Inflammatory macrophage treated with lipopolysaccharide for 1 hour (primary cell): ENCODE measurements at regions not wholly inside any gene's neighbourhood (a gene's known extent, or its start where the extent isn't known, plus 50 kb on each side); places are given as distances from the start of the nearest gene placed in this dataset.

ENCODE experiments used
- DNase-seq, 2 donors: peaks; one replicate each; pipeline ENCODE4 v3.0.0-alpha.2; 2020 to 2022

DNA sequence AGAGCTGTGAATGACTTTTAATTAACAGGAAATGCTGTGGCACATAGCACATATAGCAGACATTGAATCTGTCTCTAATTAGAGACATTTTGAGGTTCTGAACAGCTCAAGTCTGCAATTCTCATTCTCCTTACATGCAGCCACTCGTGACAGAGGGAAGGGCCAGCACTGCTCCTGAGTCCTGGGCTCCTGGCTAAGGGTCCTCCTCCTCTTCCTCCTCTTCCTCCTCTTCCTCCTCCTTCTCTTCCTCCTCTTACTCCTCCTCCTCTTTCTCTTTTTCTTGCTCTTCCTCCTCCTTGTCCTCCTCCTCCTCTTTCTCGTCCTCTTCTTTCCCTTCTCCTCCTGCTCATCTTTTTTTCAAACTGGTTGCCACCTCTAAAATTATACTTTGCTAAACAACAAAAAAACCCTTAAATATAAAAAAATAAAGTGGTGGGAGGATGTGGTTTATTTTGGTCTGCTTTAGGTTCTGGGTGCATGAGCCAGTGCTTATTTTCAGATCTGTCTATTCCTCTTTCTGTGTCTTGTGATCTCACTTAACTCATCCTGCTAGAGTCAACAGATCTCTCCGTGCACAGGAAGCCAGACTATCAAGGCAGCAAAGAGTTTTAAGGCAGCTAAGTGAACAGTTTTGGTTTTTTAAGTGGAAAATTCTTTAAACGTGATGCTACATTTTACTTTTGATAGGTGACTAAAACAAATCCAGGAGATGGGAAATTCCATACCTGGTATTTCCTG is 159.3 kb downstream of the CD83 start:
- peak; percentile 60 to 91 for DNase-seq

DNA sequence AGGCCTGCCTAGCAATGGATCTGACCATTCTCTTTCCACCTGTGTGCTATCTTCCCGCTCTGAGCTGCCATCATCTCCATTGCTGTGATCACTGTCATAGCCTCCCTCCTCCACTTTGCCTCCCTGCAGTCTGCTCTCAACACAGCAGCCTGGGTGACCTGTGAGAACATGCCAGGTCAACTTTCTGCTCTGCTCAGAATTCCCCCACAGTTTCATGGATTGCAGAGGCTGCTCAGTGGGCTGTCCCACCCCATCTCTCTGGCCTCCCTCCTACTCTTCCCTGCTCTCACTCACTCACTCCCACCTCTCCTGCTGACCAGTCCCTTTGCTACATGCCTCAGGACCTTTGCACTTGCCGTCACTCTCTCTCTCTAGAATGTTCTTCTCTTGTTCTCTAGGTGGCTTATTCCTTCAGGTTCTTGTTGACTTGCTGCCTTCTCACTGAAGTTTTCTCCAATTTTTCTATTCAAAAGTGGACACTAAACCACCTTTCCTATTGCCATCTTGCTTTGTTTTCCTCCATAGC is 159.9 kb downstream of the CD83 start:
- peak in 1 of 2 donors; percentile 47 for DNase-seq

- DNase-seq = peak; percentile 14 to 58
These were observed 160.4 kb downstream of the CD83 start for GRCh38 chr6:14278006-14278405.

- DNase-seq = no peak
These were observed 160.9 kb downstream of the CD83 start for GRCh38 chr6:14278446-14278845.

- no peak for DNase-seq
These were observed 162.5 kb downstream of the CD83 start for GRCh38 chr6:14280006-14280510.

DNA sequence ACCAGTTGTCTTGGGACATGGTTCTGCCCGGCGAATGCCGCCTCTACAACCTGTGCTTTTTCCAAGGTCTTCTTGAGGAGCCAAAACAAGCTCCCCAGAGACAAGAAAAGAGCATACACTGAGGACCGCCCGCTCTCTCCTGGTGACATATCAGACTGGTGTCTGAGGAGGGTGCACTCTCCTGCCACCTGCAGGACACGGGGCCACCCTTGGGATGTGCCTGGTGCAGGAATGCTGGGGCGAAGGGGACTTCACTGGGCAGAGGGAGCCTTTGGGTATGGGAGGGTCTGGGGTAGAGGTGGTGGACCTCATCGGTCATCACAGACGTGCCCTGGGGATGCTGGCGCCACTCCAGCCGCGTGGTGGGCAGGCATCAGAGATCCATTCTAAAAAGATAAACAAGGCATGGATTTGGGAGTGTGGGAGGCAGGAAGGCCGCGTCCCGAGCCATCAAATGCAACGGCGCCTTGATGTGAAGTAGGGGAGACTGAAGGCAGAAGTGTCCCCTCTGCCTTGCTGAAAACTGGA is 163.3 kb downstream of the CD83 start:
- DNase-seq = no peak

GRCh38 chr6:14281811-14282660 is 164.5 kb downstream of the CD83 start:
- no peak for DNase-seq

DNA sequence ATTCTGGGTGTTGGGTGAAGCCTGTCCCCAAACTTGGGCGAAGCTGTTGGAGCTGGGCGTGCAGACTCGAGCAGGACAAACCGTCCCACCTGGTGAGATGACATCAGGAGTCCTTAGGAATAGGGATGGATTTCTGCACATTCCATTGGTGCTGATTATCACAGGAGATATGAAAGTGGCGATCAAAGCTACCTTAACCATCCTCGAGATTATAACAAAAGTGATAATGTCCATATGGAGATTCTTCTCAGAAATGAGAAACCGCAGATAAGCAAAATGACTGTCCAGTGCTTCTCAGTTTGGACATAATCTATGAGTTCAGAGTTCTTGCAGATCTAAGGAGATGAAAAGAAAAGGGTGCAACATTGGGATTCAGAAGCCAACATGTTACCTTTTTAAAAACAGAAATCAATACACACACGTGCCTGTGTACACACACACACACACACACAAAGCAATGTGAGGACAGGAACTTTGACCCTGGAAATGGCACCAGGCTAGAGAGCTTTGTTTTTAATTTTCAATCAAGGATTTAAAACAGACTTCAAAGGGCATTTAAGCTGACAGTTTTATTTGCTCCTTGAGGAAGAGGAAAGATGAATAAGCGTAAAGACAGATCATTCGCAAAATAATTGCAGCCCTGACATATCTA is 165.4 kb downstream of the CD83 start:
- DNase-seq = no peak

- peak; percentile 72 to 73 for DNase-seq
These were observed 166.1 kb downstream of the CD83 start for GRCh38 chr6:14283600-14284235.

DNA sequence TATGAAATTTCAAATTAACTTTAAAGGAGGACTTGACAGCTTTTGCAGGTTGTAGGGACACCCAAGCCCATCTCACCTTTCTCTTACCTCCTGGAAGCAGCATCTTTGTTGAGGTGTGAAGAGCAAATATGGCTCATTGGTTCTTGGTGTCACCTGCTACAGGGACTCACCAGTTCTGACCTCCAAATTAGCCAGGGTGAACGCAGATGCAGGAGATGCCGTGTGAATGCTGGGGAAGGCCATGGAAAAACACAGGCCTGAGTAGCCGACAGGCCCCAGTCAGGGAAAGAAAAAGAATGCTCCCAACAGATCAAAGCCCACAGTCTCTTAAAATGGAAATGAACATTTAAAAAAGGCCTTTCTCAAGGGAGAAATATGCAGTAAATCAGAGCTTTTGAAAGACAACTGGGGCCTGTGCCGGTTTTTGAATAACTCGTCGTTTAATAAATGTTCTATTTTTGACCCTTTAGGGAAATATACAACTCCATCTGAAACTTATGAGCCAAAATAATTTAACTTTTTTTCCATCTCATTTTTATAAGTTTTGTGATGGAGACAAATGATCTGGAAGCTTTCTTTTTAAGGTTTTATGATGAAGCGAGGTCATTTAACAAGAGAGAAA is 167.5 kb downstream of the CD83 start:
- no peak for DNase-seq

- no peak for DNase-seq
These were observed 168.6 kb downstream of the CD83 start for GRCh38 chr6:14286144-14286543.

DNA sequence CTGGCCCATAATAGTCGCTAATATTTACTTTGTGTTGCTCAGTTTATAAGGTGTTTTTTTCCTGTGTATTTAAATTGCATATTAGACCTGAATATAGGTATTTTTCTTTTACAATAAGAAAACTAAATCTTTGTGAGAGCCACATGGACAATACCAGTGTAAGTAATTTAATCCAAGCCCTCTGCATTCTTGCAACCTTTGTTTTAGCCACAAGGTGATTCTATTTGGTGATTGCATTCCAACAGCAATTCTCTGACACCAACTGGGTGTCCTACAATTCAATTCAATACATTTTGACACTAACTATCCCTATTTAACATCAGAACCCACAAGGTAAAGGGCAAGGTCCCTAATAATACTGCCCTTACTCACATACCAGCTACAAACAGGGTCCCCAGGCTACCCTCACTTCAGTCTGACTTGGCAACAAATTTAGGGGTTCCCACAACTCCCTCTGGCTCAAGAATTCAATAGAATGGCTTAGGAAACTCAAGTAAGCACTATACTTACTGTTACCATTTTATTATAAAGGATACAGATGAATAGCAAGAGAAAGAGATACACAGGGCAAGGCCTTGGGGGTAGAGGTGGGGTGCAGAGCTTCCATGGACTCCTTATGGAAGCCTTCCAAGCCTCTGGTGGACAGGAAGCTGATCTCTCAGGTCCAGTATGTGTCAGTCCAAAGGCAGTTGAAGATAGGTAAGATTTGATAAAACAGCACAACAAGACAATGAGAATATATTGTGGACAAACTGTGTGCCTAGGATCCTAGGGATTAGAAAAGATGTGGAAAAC is 169.3 kb downstream of the CD83 start:
- DNase-seq = no peak

DNA sequence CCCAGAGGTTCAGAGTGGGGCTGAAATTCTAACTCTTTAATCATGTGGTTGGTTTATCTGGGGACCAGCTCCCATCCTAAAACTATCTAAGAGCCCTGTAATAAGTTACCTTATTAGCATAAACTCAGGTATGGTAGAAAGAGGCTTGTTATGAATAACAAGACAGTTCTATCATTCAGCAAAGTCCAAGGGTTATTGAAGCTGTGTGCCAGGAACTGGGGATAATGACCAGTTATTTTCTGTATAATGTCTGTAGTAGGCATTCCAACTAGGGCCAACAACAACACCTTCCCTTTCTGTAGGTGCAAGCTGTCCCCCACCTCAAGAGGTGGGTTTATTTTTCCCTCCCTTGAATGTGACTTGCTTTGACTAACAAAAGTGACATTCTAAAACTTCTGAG is 170.1 kb downstream of the CD83 start:
- DNase-seq = no peak

DNA sequence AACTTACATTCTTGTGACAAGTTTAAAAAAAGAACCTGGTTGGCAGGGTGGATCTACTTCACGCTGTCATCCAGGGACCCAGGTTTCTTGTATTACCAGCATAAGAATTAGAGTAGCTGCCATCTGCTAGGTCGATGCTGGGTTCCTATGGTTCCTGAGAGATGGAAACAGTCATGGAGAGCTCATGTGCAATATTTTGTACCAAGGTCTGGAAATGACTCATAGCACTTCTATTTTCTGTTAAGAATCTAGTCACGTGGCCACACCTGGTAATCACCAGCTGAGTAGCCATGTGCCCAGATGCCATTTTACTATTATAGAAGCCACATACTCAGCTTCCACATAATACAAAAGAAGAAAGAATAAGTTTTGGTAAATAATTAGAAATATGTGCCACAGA is 171.3 kb downstream of the CD83 start:
- no peak for DNase-seq

GRCh38 chr6:14290041-14290771 is 172.6 kb downstream of the CD83 start:
- no peak for DNase-seq

DNA sequence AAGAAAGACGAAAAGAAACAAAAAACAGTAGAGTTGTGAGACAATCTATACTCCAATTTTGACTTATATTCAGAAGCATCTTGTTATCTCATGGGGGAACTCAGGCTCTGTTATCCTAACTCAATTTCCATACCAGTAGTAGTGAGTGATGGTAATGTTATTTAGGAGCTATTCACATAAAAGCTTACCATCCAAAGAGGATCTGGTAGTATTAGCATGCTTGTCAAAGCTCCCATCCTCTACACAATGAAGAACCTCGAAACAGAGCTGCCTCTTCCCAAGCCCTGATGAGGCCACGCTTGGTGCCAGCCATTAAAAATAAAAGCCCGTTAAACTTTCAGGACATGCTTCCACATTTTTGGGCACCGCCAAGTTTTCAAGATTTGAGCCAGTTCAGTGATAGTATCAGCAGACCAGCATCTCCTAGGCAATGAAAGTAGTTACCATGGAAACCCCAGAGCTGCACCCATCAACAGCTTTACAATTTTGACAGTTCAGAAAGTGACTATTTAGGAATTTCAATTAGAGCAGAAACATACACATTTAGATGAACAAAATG is 173.3 kb downstream of the CD83 start:
- DNase-seq = no peak

GRCh38 chr6:14291331-14291730 is 173.8 kb downstream of the CD83 start:
- no peak for DNase-seq

DNA sequence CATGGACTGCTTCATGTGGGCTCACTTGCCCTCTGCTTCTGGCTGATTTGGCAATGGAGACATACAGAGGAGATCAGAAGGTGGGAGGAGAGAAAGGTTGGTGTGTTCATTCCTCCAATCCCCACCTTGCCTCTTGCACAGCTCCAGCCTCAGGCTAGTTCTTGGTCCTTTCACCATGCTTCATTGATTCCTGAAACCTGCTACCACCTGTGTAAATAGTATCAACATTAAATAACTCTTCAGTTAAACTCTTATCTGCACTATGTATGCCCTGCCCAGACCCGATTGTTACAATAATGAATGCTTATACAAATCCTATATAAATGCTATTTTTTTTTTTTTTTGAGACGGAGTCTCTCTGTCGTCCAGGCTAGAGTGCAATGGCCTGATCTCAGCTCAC is 174.5 kb downstream of the CD83 start:
- no peak for DNase-seq

GRCh38 chr6:14294270-14294951 is 176.8 kb downstream of the CD83 start:
- DNase-seq = no peak
